HG03571 (cell line): ENCODE measurements at regions not wholly inside any gene's neighbourhood (a gene's known extent, or its start where the extent isn't known, plus 50 kb on each side); places are given as distances from the start of the nearest gene placed in this dataset.

ENCODE experiments used
- ATAC-seq: cut with Tn5 transposase; IDR thresholded peaks from one replicate; pipeline ENCODE4 v1.9.1; 2021; ENCODE audit not compliant: unreplicated experiment

GRCh38 chr10:2659660-2660209 is 407.6 kb upstream of the PFKP start:
- no peak for ATAC-seq

DNA sequence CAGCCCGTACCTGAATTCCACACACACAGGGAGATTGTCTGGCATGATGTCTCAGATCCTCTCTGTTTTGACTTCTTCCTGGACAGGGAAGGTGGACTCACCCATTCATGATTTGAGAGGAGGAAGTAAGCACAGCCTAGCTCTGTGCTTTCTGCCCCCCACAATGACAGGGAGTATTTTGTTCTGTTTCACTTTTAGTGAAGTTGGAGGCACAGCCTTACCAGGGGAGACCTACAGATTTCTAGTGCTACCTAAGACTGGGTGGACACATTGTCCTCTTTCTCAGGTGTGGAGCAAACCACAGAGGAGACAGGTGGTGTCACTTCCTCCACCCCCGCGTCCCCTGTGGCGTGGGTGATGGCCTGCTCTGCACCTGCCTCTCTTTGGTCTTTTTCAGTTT is 408.6 kb upstream of the PFKP start:
- ATAC-seq: no peak

DNA sequence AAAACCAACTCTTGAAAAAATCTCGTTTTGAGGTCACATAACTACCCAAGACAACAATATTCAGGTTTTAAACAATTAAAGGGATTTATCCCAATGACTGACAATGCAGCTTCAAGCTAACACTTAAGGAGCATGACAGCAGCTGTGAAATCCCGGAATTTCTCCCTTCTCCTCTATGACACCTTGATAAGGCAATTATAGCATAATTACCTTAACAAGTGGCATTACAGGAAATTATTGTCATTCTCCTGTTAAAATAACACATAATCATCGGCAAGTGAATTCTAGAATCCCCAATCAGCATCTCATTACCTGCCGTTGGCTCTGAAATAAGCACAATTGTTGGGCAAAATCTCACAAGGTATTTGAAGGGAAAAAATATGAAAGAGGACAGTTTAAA is 417.0 kb upstream of the PFKP start:
- ATAC-seq: no peak

- ATAC-seq: no peak
Observed at GRCh38 chr10:2641028-2641427, 426.3 kb upstream of the PFKP start.

DNA sequence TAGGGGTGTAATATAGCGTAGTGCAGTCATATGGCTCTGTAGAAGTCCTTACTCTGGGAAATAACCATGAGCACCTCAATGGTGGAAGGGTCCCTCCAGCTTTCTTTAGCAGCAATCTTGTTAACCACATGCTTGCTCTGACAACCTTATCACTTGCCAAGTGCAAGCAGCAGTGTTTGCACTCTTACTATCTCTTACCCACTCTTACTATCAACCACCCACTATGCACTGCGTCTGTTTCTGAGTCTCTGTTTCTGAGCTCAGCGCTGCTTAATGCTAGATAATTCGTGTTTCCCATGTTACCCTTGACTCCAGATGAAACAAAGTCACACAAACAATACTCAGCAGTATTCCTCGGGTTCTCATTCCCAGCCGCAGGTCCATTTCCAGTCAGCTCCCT is 433.7 kb upstream of the PFKP start:
- ATAC-seq: no peak

DNA sequence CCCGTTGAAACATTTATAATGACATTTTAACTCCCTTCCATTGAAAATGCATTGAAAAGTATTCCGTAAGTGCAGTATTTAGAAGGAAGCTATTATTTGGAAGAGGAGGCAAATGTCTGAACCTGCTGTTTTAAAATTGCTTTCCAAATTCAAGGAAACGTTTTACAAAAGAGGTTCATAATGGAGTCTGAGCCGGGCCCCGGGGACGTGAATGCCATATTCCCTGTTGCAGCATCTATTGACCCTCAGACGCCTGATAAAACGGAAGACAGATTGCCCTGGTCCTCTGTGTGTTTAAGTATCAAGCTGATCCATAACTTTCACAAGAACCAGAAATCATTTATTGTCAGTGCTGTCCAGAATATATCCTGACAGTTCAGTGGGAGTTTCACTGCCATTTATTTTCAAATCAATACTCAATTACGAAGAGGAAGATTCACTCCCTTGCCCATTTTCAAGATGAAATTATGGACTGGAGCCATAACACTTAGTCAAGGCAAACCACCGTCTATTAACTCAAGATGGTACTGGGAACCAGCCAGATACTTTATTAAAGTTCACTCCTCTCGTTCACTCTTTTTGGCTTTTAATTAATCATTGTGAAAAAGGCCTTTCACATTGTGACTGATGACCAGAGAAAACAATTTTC is 435.7 kb upstream of the PFKP start:
- ATAC-seq: no peak

- no peak for ATAC-seq
Observed at GRCh38 chr10:2628705-2629104, 438.6 kb upstream of the PFKP start.

DNA sequence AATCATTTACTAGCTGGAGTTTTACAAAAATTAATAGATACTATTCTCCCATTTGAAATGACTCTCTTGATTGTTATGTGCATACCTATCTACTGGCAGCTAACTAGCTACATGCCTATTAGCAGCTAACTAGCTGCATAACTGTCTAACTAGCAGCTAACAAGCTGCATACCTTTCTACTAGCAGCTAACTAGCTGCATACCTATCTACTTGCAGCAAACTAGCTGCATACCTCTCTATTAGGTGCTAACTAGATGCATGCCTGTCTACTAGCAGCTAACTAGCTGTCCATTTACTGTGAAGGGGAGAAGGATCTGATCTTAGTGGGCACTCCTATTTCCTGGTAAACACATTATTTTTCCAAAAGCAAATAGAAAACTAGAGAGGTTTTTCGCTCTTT is 439.4 kb upstream of the PFKP start:
- no peak for ATAC-seq

DNA sequence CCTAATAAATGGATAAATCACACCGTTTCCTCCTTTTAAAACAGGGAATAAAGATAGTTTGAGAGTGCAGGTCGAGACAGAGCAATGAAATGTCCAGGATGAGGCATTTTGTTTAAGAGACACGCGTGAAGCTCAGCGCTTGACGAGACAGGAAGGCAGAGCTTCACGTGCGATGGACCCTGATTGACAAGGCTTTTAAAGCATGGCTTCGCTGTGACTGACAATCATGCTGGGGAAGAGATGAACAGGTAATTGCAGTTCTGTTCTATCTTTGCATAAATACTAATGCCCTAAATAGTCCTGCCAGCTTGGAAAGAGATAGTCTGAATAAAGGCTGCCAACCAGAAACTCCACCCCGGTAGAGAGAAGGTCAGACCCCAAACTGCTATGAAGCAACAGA is 442.3 kb upstream of the PFKP start:
- no peak for ATAC-seq

- ATAC-seq: no peak
Observed at GRCh38 chr10:2623675-2624274, 443.6 kb upstream of the PFKP start.

DNA sequence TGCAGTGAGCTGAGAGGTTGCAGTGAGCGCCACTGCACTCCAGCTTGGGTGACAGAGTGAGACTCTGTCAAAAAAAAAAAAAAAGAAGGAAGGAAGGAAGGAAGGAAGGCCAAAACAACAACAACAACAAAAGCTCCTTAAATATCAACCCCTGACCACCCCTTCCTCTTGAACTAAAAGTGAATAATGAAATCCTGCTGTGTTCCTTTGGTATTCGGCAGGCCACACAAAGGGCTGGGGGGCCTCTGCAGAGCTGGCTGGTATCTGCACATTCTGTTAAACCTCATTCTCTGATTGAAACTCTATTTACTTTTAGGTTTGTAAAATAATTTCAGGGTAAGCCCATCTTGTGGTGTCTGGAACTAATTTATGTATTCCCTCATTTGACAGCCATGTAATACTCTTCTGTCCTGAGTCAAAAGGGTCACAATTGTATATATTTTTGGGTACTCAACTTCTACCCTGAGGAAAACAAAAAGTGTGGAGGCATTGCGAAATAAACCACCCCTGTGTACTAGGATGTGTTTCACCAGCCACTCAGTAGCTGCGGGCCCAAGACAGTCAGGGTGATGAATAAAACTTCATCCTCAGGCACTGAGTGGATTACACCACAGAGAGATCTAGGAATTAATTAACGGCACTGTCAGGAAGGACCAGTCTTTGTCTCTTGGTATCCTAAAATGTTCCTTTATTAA is 446.4 kb upstream of the PFKP start:
- no peak for ATAC-seq

GRCh38 chr10:2619916-2620315 is 447.4 kb upstream of the PFKP start:
- no peak for ATAC-seq

GRCh38 chr10:2619472-2619871 is 447.9 kb upstream of the PFKP start:
- ATAC-seq: no peak

DNA sequence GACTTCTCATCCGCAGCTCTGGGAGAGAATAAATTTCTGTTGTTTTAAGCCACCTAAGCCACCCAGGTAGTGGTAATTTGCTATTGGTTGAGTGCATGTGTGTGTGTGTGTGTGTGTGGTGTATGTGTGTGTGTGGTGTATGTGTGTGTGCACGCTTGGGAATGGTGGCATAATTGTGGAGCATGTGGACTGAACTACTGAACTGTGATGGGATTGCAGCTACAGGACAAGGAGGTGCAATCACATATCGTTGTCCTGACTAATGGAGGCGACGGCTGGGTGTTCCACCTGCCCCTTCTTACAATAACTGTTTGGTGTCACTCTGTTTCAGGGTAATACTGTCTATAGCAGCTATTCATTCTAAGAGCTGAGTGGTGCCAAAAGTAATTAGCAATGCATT is 448.7 kb upstream of the PFKP start:
- ATAC-seq: no peak

GRCh38 chr10:2616215-2616614 is 451.1 kb upstream of the PFKP start:
- ATAC-seq: no peak

DNA sequence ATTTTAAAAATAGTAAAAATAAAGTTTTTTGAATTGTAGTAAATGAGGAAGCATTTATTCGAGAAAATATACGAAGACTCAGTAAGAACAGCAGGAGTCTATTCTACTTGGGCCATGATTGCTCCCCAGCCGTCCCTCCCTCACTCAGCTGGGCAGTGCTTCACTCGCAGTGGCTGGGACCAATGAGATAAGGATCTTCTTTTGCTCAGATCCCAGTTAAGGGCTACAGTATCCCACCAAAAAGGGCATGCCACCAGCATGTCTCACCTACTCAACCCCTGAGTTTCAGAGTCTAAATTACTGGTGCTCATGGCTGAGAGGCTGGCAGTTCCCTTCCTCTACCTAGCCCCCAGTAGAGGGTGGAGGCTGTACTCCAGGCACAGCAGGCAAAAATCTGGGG is 455.7 kb upstream of the PFKP start:
- ATAC-seq: no peak

DNA sequence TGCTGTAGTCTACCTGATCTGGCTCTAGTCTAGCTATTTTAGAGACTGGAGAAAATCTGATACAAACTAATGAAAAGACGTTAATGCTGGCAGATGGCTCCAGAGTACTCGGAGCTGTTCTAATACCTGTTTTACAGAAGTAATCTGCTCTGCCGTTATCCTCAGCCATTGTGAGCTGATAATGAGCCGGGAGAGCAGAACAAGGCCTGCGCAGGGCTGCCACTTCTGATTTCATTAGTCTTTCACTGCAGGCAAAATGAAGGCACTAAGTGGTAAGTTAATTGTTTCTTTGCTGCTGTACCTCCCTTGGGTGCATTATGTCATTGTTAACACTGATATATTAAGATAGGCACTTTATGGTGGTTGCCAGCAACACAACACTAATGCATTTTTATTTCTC is 456.4 kb upstream of the PFKP start:
- ATAC-seq: no peak

- no peak for ATAC-seq
Observed at GRCh38 chr10:2604891-2605290, 462.5 kb upstream of the PFKP start.

- no peak for ATAC-seq
Observed at GRCh38 chr10:2599571-2599970, 467.8 kb upstream of the PFKP start.

GRCh38 chr10:2592360-2593160 is 474.8 kb upstream of the PFKP start:
- ATAC-seq: no peak

DNA sequence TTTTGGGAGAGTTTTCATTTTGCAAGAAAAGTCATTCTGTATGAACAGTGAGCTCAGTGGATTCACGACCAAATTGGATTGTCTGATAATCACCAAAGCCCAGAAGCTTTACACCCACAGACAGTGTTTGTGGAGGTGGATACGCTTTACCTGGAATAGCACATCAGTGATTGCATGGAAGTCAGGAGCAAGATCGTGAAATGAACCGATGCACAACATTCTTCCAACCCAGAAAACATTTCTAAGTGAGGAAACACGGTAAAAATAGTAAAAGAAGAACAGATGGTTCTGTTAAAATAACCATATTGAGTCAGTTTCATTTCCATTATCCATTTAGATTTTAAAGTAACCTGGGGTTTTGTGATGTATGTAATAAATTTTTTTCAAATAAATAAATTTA is 478.2 kb upstream of the PFKP start:
- ATAC-seq: no peak

DNA sequence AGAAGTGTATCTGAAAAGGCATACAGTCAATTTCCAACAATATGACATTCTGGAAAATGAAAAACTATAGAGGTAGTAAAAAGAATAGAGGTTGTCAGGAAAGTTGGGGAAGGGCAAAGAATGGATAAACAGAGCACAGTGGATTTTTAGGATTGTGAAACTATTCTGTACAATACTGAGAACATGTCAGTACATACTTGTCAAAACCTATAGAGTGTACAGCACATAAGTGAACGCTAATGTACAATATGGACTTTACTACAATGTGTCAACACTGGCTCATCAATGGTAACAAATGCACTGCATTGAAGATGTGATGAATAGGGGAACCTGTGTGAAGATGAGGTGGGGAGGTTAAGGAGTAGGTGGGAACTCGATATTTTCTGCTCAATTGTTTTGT is 483.0 kb upstream of the PFKP start:
- no peak for ATAC-seq
